ENCODE measurements at regions not wholly inside any gene's neighbourhood (a gene's known extent, or its start where the extent isn't known, plus 50 kb on each side); places are given as distances from the start of the nearest gene placed in this dataset.

DNA sequence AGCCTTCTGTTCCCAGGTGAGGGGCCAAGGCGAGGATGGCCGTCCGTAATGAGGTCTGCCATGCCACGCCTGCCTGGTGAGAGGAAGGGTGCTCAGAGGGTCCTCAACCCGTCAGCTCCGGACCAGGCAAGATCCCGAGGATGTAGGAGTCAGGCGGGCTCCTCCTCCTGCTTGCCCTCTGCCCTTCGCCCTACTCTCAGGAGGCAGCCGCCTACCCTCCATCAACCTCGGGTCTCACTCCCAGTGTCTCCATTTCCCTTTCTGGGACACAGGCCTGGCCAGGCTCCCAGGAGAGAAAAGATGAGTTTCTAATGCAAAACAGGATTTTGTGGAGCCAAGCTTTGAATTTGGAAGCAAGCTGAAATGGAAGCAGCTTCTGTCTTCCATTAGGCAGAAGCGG lies 184.0 kb downstream of the PTPN20 start:
- TF ChIP-seq, protein P1, sequence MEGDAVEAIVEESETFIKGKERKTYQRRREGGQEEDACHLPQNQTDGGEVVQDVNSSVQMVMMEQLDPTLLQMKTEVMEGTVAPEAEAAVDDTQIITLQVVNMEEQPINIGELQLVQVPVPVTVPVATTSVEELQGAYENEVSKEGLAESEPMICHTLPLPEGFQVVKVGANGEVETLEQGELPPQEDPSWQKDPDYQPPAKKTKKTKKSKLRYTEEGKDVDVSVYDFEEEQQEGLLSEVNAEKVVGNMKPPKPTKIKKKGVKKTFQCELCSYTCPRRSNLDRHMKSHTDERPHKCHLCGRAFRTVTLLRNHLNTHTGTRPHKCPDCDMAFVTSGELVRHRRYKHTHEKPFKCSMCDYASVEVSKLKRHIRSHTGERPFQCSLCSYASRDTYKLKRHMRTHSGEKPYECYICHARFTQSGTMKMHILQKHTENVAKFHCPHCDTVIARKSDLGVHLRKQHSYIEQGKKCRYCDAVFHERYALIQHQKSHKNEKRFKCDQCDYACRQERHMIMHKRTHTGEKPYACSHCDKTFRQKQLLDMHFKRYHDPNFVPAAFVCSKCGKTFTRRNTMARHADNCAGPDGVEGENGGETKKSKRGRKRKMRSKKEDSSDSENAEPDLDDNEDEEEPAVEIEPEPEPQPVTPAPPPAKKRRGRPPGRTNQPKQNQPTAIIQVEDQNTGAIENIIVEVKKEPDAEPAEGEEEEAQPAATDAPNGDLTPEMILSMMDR (conservative IDR thresholded peaks at IDR 0.05; ENCODE audit: low read depth, low read length) = no peak
- TF ChIP-seq EZH2 (IDR thresholded peaks at IDR 0.05; ENCODE audit: borderline replicate concordance, low read depth, low read length, poor library complexity, severe bottlenecking) = no peak
